Amygdala (tissue), 56 donors: ENCODE measurements at regions not wholly inside any gene's neighbourhood (a gene's known extent, or its start where the extent isn't known, plus 50 kb on each side); places are given as distances from the start of the nearest gene placed in this dataset.
"Not testable (repeated sequence)": the region's sequence is repeated elsewhere in the genome, so short reads cannot be mapped to it uniquely, and the experiment has no call there.

Experiments
- DNase-seq, 56 donors: peaks; one replicate each; lab custom pipeline; 2025; lab: John Stamatoyannopoulos, UW

GRCh38 chr18:43789234-43790000 is 512.1 kb upstream of the SYT4 start:
- peak in 7 of 56 donors; percentile 0 to 10 (median 6) for DNase-seq

GRCh38 chr18:43793910-43794309 is 516.6 kb upstream of the SYT4 start:
- DNase-seq = no peak

- DNase-seq = no peak
Measured at GRCh38 chr18:43794363-43794762, 517.1 kb upstream of the SYT4 start.

- DNase-seq = no peak
Measured at GRCh38 chr18:43797347-43797746, 520.1 kb upstream of the SYT4 start.

GRCh38 chr18:43800584-43800983 is 523.3 kb upstream of the SYT4 start:
- DNase-seq = no peak

- no peak for DNase-seq
Measured at GRCh38 chr18:43805646-43806194, 528.4 kb upstream of the SYT4 start.

GRCh38 chr18:43812627-43813026 is 535.3 kb upstream of the SYT4 start:
- DNase-seq = no peak

GRCh38 chr18:43819397-43819796 is 542.1 kb upstream of the SYT4 start:
- no peak for DNase-seq

GRCh38 chr18:43819873-43820272 is 542.6 kb upstream of the SYT4 start:
- no peak for DNase-seq

GRCh38 chr18:43825768-43826167 is 548.5 kb upstream of the SYT4 start:
- DNase-seq = no peak

GRCh38 chr18:43826215-43826614 is 548.9 kb upstream of the SYT4 start:
- DNase-seq = no peak

GRCh38 chr18:43827311-43827710 is 550.0 kb upstream of the SYT4 start:
- DNase-seq = no peak

- DNase-seq = no peak
Measured at GRCh38 chr18:43830303-43830702, 553.0 kb upstream of the SYT4 start.

- no peak for DNase-seq
Measured at GRCh38 chr18:43830947-43831346, 553.7 kb upstream of the SYT4 start.

- no peak for DNase-seq
Measured at GRCh38 chr18:43846299-43846698, 569.0 kb upstream of the SYT4 start.

- no peak for DNase-seq
Measured at GRCh38 chr18:43847164-43848091, 570.1 kb upstream of the SYT4 start.

GRCh38 chr18:43849831-43850230 is 572.5 kb upstream of the SYT4 start:
- DNase-seq = not testable (repeated sequence)

- DNase-seq = no peak
Measured at GRCh38 chr18:43855376-43855775, 578.1 kb upstream of the SYT4 start.

GRCh38 chr18:43863180-43863579 is 585.9 kb upstream of the SYT4 start:
- no peak for DNase-seq

- DNase-seq = no peak
Measured at GRCh38 chr18:43866696-43867095, 589.4 kb upstream of the SYT4 start.

GRCh38 chr18:43868497-43868995 is 591.3 kb upstream of the SYT4 start:
- DNase-seq = no peak
